Stomach (tissue), 4 donors: ENCODE measurements at regions not wholly inside any gene's neighbourhood (a gene's known extent, or its start where the extent isn't known, plus 50 kb on each side); places are given as distances from the start of the nearest gene placed in this dataset.

Source experiments
- CTCF ChIP-seq, 7 experiments: fragments of 450-650 bp in 4 of 7; fragments of 200-600 bp in 3 of 7; sonication (generic) in 3 of 7; IDR thresholded peaks; one replicate each; pipeline ENCODE4 v1.5.1; 2016 to 2019; ENCODE audit warnings: antibody characterized with exemption in 7 of 7, control low read depth in 2 of 7, mild to moderate bottlenecking in 1 of 7
- POLR2A ChIP-seq, 4 donors: fragments of 450-650 bp; IDR thresholded peaks; one replicate each; pipeline ENCODE4 v1.6.1; 2016; ENCODE audit warnings: antibody characterized with exemption in 4 of 4, control low read depth in 2 of 4, mild to moderate bottlenecking in 1 of 4, moderate library complexity in 1 of 4
- POLR2AphosphoS5 ChIP-seq, 3 donors: sonication (generic); formaldehyde crosslinking; IDR thresholded peaks; one replicate each; pipeline ENCODE4 v1.6.1; 2016; ENCODE audit warnings: antibody characterized with exemption in 3 of 3

- TF ChIP-seq POLR2AphosphoS5 (IDR thresholded peaks at IDR 0.05) (no peak), CTCF (IDR thresholded peaks at IDR 0.05) (no peak), POLR2A (IDR thresholded peaks at IDR 0.05) (no peak)
These were observed 161.6 kb downstream of the SQOR start for GRCh38 chr15:45796433-45796832.
